B cell (primary cell): ENCODE measurements at regions not wholly inside any gene's neighbourhood (a gene's known extent, or its start where the extent isn't known, plus 50 kb on each side); places are given as distances from the start of the nearest gene placed in this dataset.

ENCODE experiments used
- ATAC-seq: fragments of 200-7000 bp; cut with Tn5 transposase; one replicate; pipeline ENCODE4 v1.10.0; 2021; ENCODE audit warnings: low read depth, mild to moderate bottlenecking, moderate number of reproducible peaks, moderate library complexity
- CTCF ChIA-PET: fragments of 350-600 bp; sonication (Branson Sonifier 250); formaldehyde crosslinking; loops from one replicate; lab custom pipeline; 2021; ENCODE audit warnings: antibody characterized with exemption, inconsistent platforms; lab: Charles Lee
- POLR2A ChIA-PET: fragments of 350-600 bp; sonication (Branson Sonifier 250); formaldehyde crosslinking; loops from one replicate; lab custom pipeline; 2021; ENCODE audit warnings: antibody characterized with exemption; lab: Charles Lee
- DNase-seq: peaks from one replicate; pipeline ENCODE4 v3.0.0; 2013
- H2AFZ ChIP-seq: 2 replicates; pipeline ENCODE4 v1.6.1; 2012; ENCODE audit warnings: mild to moderate bottlenecking, low read depth, low read length; ENCODE audit not compliant: insufficient read depth, poor library complexity, severe bottlenecking
- H3K27ac ChIP-seq, 2 donors: 1 replicate in 1 of 2; 2 replicates in 1 of 2; pipeline ENCODE4 v1.5.1; 2012 to 2013; ENCODE audit warnings: low read length in 2 of 2, mild to moderate bottlenecking in 2 of 2, moderate library complexity in 1 of 2
- H3K27me3 ChIP-seq, 4 experiments: fragments of 200-600 bp in 1 of 4; sonication (generic) in 1 of 4; replicated peaks in 1 of 4; 1 replicate in 2 of 4; 2 replicates in 2 of 4; pipeline versions ENCODE4 v1.6.1 to v1.7.0; 2013 to 2016; ENCODE audit warnings: low read length in 3 of 4, mild to moderate bottlenecking in 2 of 4, mixed read lengths in 1 of 4, moderate library complexity in 1 of 4; ENCODE audit not compliant: insufficient read depth in 4 of 4, control insufficient read depth in 3 of 4; ENCODE audit errors: control extremely low read depth in 1 of 4
- H3K36me3 ChIP-seq, 2 experiments: replicated peaks in 1 of 2; 1 replicate in 1 of 2; 2 replicates in 1 of 2; pipeline versions ENCODE4 v1.6.1 to v1.7.1; 2013; ENCODE audit warnings: low read length in 1 of 2; ENCODE audit not compliant: insufficient read depth in 2 of 2, control insufficient read depth in 1 of 2; ENCODE audit errors: control extremely low read depth in 1 of 2, extremely low read depth in 1 of 2
- H3K4me1 ChIP-seq, 2 donors: fragments of 200-600 bp in 1 of 2; sonication (generic) in 1 of 2; 1 replicate in 1 of 2; 2 replicates in 1 of 2; pipeline versions ENCODE4 v1.5.1 to v1.6.1; 2013 to 2017; ENCODE audit warnings: low read length in 2 of 2; ENCODE audit not compliant: control insufficient read depth in 2 of 2, insufficient read depth in 2 of 2
- H3K4me2 ChIP-seq: replicated peaks from 2 replicates; pipeline ENCODE3; 2012; ENCODE audit warnings: mild to moderate bottlenecking, low read depth, low read length; ENCODE audit not compliant: poor library complexity, severe bottlenecking
- H3K4me3 ChIP-seq, 5 experiments: fragments of 200-600 bp in 1 of 5; sonication (generic) in 1 of 5; 1 replicate in 3 of 5; 2 replicates in 2 of 5; pipeline versions ENCODE4 v1.5.1 to v1.7.0; 2011 to 2016; ENCODE audit warnings: low read length in 4 of 5, mild to moderate bottlenecking in 4 of 5, low read depth in 2 of 5, control low read depth in 1 of 5, moderate library complexity in 1 of 5; ENCODE audit not compliant: insufficient read depth in 1 of 5; ENCODE audit errors: control extremely low read depth in 1 of 5, extremely low read depth in 1 of 5
- H3K79me2 ChIP-seq: fragments of 200-600 bp; sonication (generic); one replicate; pipeline ENCODE4 v1.6.0; 2016; ENCODE audit warnings: low read length; ENCODE audit not compliant: control insufficient read depth, insufficient read depth
- H3K9ac ChIP-seq: fragments of 200-600 bp; sonication (generic); 2 replicates; pipeline ENCODE4 v1.6.1; 2017; ENCODE audit warnings: mild to moderate bottlenecking, low read length, moderate library complexity
- H3K9me3 ChIP-seq, 3 donors: one replicate each; pipeline versions ENCODE4 v1.6.1 to v1.7.1; 2013; ENCODE audit warnings: low read length in 2 of 3; ENCODE audit not compliant: control insufficient read depth in 2 of 3, insufficient read depth in 1 of 3; ENCODE audit errors: control extremely low read depth in 1 of 3
- H4K20me1 ChIP-seq: 2 replicates; pipeline ENCODE4 v1.6.0; 2012; ENCODE audit warnings: mild to moderate bottlenecking, low read length; ENCODE audit not compliant: insufficient read depth, control insufficient read depth, poor library complexity, severe bottlenecking
- H3K27ac Mint-ChIP-seq: one replicate; pipeline ENCODE4 v1.8.0; 2021; ENCODE audit warnings: mixed read lengths
- H3K27me3 Mint-ChIP-seq: one replicate; pipeline ENCODE4 v1.8.0; 2021; ENCODE audit warnings: mixed read lengths
- H3K4me1 Mint-ChIP-seq: one replicate; pipeline ENCODE4 v1.8.0; 2021; ENCODE audit warnings: mixed read lengths
- H3K4me3 Mint-ChIP-seq: one replicate; pipeline ENCODE4 v1.8.0; 2021; ENCODE audit warnings: mixed read lengths
- H3K9me3 Mint-ChIP-seq: one replicate; pipeline ENCODE4 v1.8.0; 2022; ENCODE audit warnings: mixed read lengths; ENCODE audit not compliant: insufficient read depth
- EZH2 ChIP-seq: IDR thresholded peaks from 2 replicates; pipeline ENCODE4 v1.6.1; 2012; ENCODE audit warnings: borderline replicate concordance, low read depth, mild to moderate bottlenecking, moderate library complexity, low read length; ENCODE audit not compliant: insufficient read depth, poor library complexity, severe bottlenecking
- WGBS: methylation state at CpG from one replicate; pipeline ENCODE4 v1.1.5; 2013; ENCODE audit warnings: missing lambda C conversion rate; ENCODE audit not compliant: insufficient coverage; 5-methylcytosine and 5-hydroxymethylcytosine counted together
- intact Hi-C: fragments of 100-400 bp; cut with micrococcal nuclease; formaldehyde crosslinking; loops from one replicate; pipeline ENCODE4 v1.10.0; 2022
- TF ChIP-seq, protein P1 (sequence below): fragments of 200-600 bp; IDR thresholded peaks from one replicate; pipeline ENCODE4 v1.8.0; 2022; ENCODE audit warnings: antibody characterized with exemption, mild to moderate bottlenecking

DNA sequence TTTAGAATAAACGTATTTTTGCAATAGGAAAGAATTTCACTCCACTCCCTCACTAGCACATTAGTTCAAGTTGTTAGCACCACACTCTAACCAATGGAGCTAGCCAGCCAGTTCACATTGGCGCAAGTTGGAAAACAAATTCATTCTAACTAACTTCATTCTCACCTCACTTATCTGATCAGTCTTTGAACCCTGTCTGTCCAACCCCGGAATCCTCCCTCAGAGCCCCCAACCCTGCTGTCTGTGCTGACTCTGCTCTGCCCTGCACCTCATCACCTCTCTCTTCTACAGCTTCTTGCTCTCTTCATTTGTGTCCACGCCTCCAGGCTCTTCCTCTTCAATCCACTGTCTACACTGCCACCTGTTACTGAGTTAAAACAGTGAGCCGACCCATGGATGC, 356.5 kb downstream of the IRS1 start:
- TF ChIP-seq, protein P1, sequence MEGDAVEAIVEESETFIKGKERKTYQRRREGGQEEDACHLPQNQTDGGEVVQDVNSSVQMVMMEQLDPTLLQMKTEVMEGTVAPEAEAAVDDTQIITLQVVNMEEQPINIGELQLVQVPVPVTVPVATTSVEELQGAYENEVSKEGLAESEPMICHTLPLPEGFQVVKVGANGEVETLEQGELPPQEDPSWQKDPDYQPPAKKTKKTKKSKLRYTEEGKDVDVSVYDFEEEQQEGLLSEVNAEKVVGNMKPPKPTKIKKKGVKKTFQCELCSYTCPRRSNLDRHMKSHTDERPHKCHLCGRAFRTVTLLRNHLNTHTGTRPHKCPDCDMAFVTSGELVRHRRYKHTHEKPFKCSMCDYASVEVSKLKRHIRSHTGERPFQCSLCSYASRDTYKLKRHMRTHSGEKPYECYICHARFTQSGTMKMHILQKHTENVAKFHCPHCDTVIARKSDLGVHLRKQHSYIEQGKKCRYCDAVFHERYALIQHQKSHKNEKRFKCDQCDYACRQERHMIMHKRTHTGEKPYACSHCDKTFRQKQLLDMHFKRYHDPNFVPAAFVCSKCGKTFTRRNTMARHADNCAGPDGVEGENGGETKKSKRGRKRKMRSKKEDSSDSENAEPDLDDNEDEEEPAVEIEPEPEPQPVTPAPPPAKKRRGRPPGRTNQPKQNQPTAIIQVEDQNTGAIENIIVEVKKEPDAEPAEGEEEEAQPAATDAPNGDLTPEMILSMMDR: no peak
- TF ChIP-seq EZH2: no peak
- H3K9me3 Mint-ChIP-seq: no peaks in the 10 kb centered on the region

DNA sequence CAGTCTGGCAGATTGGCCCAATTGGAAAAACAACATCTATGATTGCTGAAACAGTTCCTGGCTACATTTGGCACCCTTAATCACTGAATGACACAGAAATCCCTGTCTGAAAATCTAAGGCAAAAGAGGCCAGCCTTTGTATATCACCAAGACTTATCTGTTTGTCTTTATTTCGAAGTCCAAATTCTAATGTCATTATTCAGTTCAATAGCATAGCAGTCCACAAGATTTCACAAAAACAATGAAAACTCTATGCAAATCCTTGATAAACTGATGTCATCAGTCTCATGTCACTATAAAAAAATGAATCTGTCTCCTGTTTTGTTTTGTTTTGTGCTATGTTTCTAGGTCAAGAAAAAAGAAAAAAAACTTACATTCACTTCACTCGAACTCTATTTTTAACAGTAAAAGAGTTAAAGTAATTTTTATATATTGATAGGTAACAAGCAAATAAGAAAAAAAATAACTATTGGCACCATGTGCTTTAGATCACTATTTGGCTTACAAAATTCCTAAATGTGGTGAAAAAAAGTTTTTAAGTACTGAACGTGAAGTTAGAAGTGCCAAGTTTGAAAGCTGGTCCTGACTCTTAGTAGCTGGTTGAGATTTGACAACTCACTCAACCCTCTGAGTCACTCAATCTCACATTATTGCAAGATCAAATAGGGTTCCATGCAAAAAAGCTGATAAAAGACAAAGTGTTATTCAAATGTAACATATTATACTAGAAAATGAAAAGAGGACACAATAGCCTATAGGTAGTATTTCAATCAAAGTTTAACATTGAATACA, 359.3 kb downstream of the IRS1 start:
- WGBS: 57% methylated on average over 1 of the region's 3 CpGs
- H3K36me3 ChIP-seq: no peaks in the 10 kb centered on the region
- Mint-ChIP-seq H3K4me1 (no peaks in the 10 kb centered on the region), H3K9me3 (peaks cover 4% of the 10 kb centered on the region), H3K4me3 (no peak overlapping the region), H3K27ac (no peak overlapping the region), H3K27me3 (peaks cover 16% of the 10 kb centered on the region)
- no peak overlapping the region for H3K9ac ChIP-seq
- ATAC-seq (no peak), DNase-seq (no peak)
- no peaks in the 10 kb centered on the region for H3K4me1 ChIP-seq
- H3K27ac ChIP-seq: no peak overlapping the region
- no peaks in the 10 kb centered on the region for H4K20me1 ChIP-seq
- H3K79me2 ChIP-seq: no peaks in the 10 kb centered on the region
- ChIA-PET POLR2A (no interaction called here), CTCF (no interaction called here)
- no peak overlapping the region for H3K4me2 ChIP-seq
- intact Hi-C loops: no loop called here
- TF ChIP-seq, protein P1: no peak
- TF ChIP-seq EZH2: no peak
- peaks cover 0 to 3% (median 0%) of the 10 kb centered on the region in 4 experiments for H3K27me3 ChIP-seq
- H2AFZ ChIP-seq: no peak overlapping the region
- no peaks in the 10 kb centered on the region for H3K9me3 ChIP-seq
- no peak overlapping the region for H3K4me3 ChIP-seq

More for the DNA sequence above, 356.5 kb downstream of the IRS1 start:
- no peak overlapping the region for H3K9ac ChIP-seq
- CTCF ChIA-PET: no interaction called here
- H3K4me2 ChIP-seq: no peak overlapping the region
- H4K20me1 ChIP-seq: no peaks in the 10 kb centered on the region
- no peak for ATAC-seq
- H3K4me3 ChIP-seq: no peak overlapping the region
- H3K4me1 ChIP-seq: no peaks in the 10 kb centered on the region
- Mint-ChIP-seq H3K27ac (no peak overlapping the region), H3K4me1 (no peaks in the 10 kb centered on the region), H3K27me3 (peaks cover 8% of the 10 kb centered on the region), H3K4me3 (no peak overlapping the region)
- no peaks in the 10 kb centered on the region for H3K36me3 ChIP-seq
- intact Hi-C loops: no loop called here
- DNase-seq: no peak
- H3K27me3 ChIP-seq: no peaks in the 10 kb centered on the region
- no peaks in the 10 kb centered on the region for H3K9me3 ChIP-seq
- H3K79me2 ChIP-seq: no peaks in the 10 kb centered on the region
- no peak overlapping the region for H2AFZ ChIP-seq
- H3K27ac ChIP-seq: no peak overlapping the region
- POLR2A ChIA-PET: no interaction called here
- WGBS: 91% methylated on average over 3 of the region's 5 CpGs
